Esophagus mucosa (tissue), 1 donor: ENCODE measurements at regions not wholly inside any gene's neighbourhood (a gene's known extent, or its start where the extent isn't known, plus 50 kb on each side); places are given as distances from the start of the nearest gene placed in this dataset.
"Not testable (repeated sequence)": the region's sequence is repeated elsewhere in the genome, so short reads cannot be mapped to it uniquely, and the experiment has no call there.

Experiments used
- ATAC-seq: fragments of 200-7000 bp; cut with Tn5 transposase; one replicate; pipeline ENCODE4 v1.9.1; 2020
- donor health status: DM: yes; HTN: yes; CAD: no.

DNA sequence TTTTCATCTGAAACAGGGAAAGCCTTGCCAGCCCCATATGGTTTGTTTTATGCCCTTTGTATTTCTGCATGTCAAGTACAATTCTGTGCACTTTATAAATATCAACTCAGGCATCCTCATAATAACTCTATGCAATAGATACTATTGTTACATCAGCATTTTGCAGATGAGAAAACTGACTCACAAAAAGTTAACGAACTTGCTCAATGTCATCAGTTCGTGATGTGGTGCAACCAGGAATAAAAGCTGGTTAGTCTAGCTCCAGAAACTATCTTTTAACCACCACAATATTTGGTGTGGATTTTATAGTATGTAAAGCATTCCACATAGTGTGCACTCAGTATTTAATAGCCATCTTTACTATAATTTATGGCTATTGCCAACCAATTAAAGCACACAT, 134.9 kb downstream of the MRPS30 start:
- peak; percentile 63 for ATAC-seq

DNA sequence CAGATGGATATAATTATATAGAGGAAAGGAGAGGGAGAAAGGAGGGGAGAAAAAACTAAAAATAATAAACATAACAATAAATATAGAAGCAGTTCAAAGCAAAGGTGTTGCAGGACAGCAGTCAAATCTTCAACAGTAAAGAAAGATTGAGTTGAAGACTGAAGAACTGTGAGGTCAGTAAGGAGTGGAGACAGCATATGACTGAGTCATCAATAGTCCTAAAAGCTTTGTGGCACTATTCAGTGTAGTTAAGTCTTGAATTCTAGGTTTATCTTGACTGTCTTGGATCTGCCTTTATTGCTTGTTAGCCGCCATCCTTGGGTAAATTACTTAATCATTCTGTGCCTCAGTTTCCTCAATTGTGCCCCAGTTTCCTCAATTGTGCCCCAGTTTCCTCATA, 137.0 kb downstream of the MRPS30 start:
- peak; percentile 52 for ATAC-seq

- ATAC-seq = no peak
These were observed 140.9 kb downstream of the MRPS30 start for GRCh38 chr5:44949687-44950086.

- ATAC-seq = no peak
These were observed 142.6 kb downstream of the MRPS30 start for GRCh38 chr5:44951371-44951770.

GRCh38 chr5:44952376-44952775, 143.6 kb downstream of the MRPS30 start:
- ATAC-seq = peak; percentile 64

DNA sequence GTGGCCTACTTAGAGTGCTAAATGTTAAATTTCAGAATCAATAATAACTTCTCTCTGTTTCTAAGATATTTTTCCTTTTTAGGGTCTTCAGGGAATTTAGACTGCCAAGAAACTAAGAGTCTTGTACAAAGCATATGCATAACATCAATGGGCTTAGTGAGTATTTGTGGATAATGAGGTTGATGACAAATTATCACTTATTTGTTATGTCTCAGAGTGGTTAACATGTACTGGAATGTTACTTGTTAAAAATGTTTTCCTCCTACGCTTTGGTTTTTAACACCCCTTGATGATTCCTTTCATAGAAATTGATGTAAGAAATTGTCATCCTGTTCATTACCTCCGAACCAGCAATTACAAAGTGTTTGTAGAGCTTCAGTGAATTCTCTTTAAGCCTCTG, 144.3 kb downstream of the MRPS30 start:
- ATAC-seq = no peak

- ATAC-seq = not testable (repeated sequence)
These were observed 150.3 kb downstream of the MRPS30 start for GRCh38 chr5:44958943-44959454.

DNA sequence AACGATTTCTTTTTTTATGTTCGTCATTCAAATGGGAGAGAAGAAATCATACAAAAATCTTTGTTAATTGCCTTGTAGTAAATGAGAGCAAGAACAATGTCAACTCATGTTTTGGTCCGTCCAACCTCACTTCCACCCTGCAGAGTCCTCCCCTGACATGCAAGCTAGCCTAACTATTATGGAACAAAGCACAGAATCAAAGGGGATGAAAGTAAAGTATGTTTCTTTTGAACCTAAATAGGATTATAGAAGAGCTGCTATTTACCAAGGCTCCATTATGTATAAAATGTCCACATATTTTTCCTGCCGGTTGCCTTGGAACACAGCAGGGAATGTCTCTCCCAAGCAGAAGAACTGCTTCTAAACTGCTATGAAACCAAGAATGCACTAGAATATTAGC, 161.1 kb downstream of the MRPS30 start:
- no peak for ATAC-seq

- not testable (repeated sequence) for ATAC-seq
These were observed 162.2 kb downstream of the MRPS30 start for GRCh38 chr5:44970963-44971362.

DNA sequence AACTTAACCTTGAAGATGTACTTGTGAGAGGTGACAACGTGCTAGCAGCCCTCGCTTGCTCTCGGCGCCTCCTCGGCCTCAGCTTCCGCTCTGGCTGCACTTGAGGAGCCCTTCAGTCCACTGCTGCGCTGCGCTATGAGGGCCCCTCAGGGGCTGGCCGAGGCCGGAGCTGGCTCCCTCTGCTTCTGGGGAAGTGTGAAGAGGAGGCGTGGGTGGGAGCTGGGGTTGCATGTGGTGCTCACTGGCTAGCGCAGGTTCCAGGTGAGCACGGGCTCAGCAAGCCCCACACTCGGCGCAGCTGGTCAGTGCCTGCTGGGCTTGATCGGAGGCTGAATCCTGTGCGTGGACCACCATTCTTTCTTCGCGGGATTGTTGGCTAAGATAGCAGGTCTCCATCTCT, 166.1 kb downstream of the MRPS30 start:
- ATAC-seq = no peak

DNA sequence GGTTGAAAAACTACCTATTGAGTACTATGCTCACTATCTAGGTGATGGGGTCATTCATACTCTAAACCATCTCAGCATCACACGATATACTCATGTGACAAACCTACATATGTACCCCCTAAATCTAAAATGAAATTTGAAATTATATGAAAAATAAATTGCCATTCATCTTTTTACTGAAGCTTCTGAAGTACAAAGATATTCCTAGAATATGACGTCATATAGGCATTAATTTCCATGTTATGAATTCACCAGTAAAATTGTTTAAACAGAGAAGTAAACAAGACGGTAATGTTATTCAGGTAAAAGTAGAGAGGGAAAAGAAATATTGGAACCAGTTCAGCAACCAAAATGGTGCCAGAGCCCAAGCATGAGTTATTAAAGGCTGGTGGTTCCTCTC, 173.0 kb downstream of the MRPS30 start:
- no peak for ATAC-seq

- no peak for ATAC-seq
These were observed 174.3 kb downstream of the MRPS30 start for GRCh38 chr5:44983006-44983405.

GRCh38 chr5:44987026-44987425, 178.3 kb downstream of the MRPS30 start:
- no peak for ATAC-seq

DNA sequence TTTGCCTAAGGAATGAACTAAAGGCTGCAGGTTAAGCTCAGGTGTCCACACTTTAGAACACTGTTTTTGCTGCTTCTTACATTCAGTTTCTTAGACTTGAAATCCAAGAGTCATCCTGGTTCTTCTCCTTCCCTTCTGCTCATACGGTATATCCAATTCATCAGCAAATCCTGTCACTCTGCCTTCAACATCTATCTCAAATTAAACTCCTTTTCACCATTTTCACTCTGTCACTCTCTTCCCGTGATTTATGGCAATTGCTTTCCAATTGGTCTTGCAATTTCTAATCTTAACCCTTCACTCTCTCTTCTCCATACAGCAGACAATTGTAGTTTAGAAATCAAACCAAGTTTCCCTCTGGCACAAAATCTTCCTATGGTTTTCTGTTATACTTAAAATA, 182.9 kb downstream of the MRPS30 start:
- ATAC-seq = no peak

GRCh38 chr5:44993286-44993685, 184.5 kb downstream of the MRPS30 start:
- no peak for ATAC-seq

DNA sequence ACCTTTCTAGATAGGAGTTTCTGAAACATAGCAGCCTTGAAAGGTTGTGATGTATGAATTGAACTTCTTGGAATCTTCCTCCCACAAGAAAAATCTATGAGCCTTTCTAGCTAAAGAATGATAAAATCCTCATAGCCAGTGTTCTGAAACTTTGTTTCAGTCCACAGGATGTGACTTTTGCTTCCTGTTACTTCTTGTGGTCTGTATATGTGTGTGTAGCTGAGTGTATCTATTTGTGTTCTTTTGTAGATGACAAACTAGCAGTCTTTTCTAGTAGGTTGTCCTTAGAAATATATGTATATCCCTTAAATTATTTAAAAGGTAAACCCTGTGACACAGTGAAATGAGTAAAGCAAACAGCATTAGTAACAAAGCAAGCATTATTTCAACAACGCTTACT, 188.8 kb downstream of the MRPS30 start:
- no peak for ATAC-seq

- not testable (repeated sequence) for ATAC-seq
These were observed 198.4 kb downstream of the MRPS30 start for GRCh38 chr5:45007102-45007501.

DNA sequence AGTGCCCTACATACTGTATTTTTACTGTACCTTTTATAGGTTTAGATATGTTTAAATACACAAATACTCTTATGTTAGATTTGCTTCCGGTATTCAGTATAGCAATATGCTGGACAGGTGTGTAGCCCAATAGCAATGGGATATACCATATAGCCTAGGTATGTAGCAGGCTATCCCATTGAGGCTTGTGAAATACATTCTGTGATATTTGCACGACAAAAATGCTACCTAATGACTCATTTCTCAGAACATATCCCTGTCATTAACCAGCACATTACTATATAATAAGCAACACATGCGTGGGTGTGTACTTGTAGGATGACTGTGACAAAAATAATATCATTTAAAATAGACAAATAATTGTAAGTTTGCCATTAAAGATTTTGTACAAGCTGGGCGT, 208.8 kb downstream of the MRPS30 start:
- no peak for ATAC-seq

- no peak for ATAC-seq
These were observed 220.8 kb downstream of the MRPS30 start for GRCh38 chr5:45029553-45029952.

- no peak for ATAC-seq
These were observed 227.2 kb downstream of the MRPS30 start for GRCh38 chr5:45035991-45036390.

- no peak for ATAC-seq
These were observed 229.2 kb downstream of the MRPS30 start for GRCh38 chr5:45037927-45038326.

- ATAC-seq = no peak
These were observed 229.7 kb downstream of the MRPS30 start for GRCh38 chr5:45038366-45038987.

GRCh38 chr5:45042283-45042682, 233.5 kb downstream of the MRPS30 start:
- ATAC-seq = no peak

GRCh38 chr5:45057564-45057963, 248.8 kb downstream of the MRPS30 start:
- ATAC-seq = no peak

DNA sequence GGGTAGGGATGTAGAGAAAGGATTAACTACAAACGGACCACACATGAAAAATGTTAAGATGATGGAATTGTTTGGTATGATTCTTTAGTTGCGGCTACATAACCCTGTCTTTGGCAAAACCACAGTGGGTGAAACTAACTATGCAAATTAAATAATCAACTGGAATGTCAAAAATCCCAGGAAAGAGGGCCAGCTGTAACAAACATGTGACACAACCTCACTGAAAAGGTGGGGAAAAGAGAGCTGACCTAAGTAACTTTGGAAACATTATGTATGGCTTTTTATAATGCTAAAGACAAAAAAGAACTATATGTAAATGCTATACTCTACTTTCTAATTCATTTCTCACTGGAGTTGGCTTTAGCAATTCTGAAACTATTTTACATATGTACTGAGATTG, 252.0 kb downstream of the MRPS30 start:
- ATAC-seq = no peak
